GM12892 (cell line): ENCODE measurements at regions not wholly inside any gene's neighbourhood (a gene's known extent, or its start where the extent isn't known, plus 50 kb on each side); places are given as distances from the start of the nearest gene placed in this dataset.
"Not testable (repeated sequence)": the region's sequence is repeated elsewhere in the genome, so short reads cannot be mapped to it uniquely, and the experiment has no call there.

Source experiments
- POLR2A ChIP-seq: IDR thresholded peaks from 2 replicates; pipeline ENCODE4 v1.6.1; 2011; ENCODE audit warnings: low read depth, low read length, control low read depth
- TAF1 ChIP-seq: IDR thresholded peaks from 2 replicates; pipeline ENCODE4 v1.6.1; 2011; ENCODE audit warnings: low read depth, mild to moderate bottlenecking, control low read depth, low read length, borderline replicate concordance

- not testable (repeated sequence) for TF ChIP-seq TAF1, POLR2A
Measured at GRCh38 chr1:149415373-149415772, 59.5 kb upstream of the NBPF19 start.
